Ishikawa (cell line): ENCODE measurements at regions not wholly inside any gene's neighbourhood (a gene's known extent, or its start where the extent isn't known, plus 50 kb on each side); places are given as distances from the start of the nearest gene placed in this dataset.

Experiments
- CEBPB ChIP-seq: IDR thresholded peaks from 2 replicates; pipeline ENCODE4 v1.6.1; 2012
- CREB1 ChIP-seq: IDR thresholded peaks from 2 replicates; pipeline ENCODE4 v1.6.1; 2012; ENCODE audit warnings: low read depth
- EGR1 ChIP-seq: IDR thresholded peaks from 2 replicates; pipeline ENCODE4 v1.6.1; 2012
- EP300 ChIP-seq: IDR thresholded peaks from 2 replicates; pipeline ENCODE4 v1.6.1; 2012; ENCODE audit warnings: borderline replicate concordance
- FOXM1 ChIP-seq: IDR thresholded peaks from 2 replicates; pipeline ENCODE4 v1.6.1; 2012; ENCODE audit warnings: low read depth, borderline replicate concordance
- NFIC ChIP-seq: IDR thresholded peaks from 2 replicates; pipeline ENCODE4 v1.6.1; 2012
- RAD21 ChIP-seq: IDR thresholded peaks from 2 replicates; pipeline ENCODE4 v1.6.1; 2012; ENCODE audit warnings: low read depth
- TAF1 ChIP-seq: IDR thresholded peaks from 2 replicates; pipeline ENCODE4 v1.6.1; 2012; ENCODE audit warnings: low read depth, mild to moderate bottlenecking
- TCF12 ChIP-seq: IDR thresholded peaks from 2 replicates; pipeline ENCODE4 v1.6.1; 2012; ENCODE audit warnings: low read depth
- TEAD4 ChIP-seq: IDR thresholded peaks from 2 replicates; pipeline ENCODE4 v1.6.1; 2012
- USF1 ChIP-seq: IDR thresholded peaks from 2 replicates; pipeline ENCODE4 v1.6.1; 2012
- YY1 ChIP-seq: IDR thresholded peaks from 2 replicates; pipeline ENCODE4 v1.6.1; 2012; ENCODE audit warnings: low read depth
- ZBTB7A ChIP-seq: IDR thresholded peaks from 2 replicates; pipeline ENCODE4 v1.6.1; 2012; ENCODE audit warnings: low read depth
- TF ChIP-seq, protein P1 (sequence below): IDR thresholded peaks from 2 replicates; pipeline ENCODE4 v1.6.1; 2012
- TF ChIP-seq, protein P2 (sequence below): IDR thresholded peaks from 2 replicates; pipeline ENCODE4 v1.6.1; 2012; ENCODE audit warnings: low read depth, mild to moderate bottlenecking

DNA sequence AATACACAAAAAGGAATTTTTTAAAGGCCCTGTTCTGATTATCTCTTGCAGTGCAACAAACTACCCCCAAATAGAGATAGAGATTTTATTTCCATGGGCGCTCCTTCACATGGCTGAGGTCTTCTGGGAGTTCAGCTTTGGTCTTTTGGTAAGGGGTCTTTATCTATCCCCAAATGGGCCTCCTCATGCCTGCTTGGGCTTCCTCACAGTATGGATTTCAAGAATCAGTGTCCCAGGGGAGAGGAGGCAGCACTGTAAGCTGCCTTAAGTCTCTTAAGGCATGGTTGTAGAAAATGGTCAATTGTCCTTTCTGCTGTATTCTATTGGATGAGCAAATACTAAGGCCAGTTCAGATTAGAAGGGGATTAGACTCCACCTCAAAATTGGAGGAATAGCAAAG, 966.2 kb downstream of the TYW1 start:
- TF ChIP-seq, protein P1, sequence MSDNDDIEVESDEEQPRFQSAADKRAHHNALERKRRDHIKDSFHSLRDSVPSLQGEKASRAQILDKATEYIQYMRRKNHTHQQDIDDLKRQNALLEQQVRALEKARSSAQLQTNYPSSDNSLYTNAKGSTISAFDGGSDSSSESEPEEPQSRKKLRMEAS = no peak
- TF ChIP-seq NFIC (no peak), USF1 (no peak), RAD21 (no peak), CREB1 (no peak), YY1 (no peak), CEBPB (no peak), TEAD4 (no peak), EP300 (no peak)

DNA sequence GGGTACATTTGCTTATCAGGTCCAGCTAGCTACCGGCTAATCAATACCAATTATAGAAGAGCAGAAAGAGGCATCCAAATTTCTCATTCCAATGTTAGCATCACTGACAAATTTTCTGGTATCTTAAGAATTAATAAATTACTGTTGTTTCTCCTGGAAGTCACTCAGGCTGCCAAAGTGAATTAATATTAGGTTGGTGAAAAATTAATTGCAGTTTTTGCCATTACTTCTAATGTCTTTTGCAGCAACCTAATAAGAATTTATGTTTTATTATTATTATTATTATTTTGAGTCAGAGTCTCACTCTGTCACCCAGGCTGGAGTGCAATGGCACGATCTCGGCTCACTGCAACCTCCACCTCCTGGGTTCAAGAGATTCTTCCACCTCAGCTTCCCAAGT, 979.9 kb downstream of the TYW1 start:
- no peak for TF ChIP-seq TAF1
- no peak for TF ChIP-seq CEBPB
- TF ChIP-seq ZBTB7A = no peak
- no peak for TF ChIP-seq CREB1
- TF ChIP-seq NFIC = no peak
- TF ChIP-seq EGR1 = no peak
- TF ChIP-seq FOXM1 = no peak
- TF ChIP-seq, protein P2, sequence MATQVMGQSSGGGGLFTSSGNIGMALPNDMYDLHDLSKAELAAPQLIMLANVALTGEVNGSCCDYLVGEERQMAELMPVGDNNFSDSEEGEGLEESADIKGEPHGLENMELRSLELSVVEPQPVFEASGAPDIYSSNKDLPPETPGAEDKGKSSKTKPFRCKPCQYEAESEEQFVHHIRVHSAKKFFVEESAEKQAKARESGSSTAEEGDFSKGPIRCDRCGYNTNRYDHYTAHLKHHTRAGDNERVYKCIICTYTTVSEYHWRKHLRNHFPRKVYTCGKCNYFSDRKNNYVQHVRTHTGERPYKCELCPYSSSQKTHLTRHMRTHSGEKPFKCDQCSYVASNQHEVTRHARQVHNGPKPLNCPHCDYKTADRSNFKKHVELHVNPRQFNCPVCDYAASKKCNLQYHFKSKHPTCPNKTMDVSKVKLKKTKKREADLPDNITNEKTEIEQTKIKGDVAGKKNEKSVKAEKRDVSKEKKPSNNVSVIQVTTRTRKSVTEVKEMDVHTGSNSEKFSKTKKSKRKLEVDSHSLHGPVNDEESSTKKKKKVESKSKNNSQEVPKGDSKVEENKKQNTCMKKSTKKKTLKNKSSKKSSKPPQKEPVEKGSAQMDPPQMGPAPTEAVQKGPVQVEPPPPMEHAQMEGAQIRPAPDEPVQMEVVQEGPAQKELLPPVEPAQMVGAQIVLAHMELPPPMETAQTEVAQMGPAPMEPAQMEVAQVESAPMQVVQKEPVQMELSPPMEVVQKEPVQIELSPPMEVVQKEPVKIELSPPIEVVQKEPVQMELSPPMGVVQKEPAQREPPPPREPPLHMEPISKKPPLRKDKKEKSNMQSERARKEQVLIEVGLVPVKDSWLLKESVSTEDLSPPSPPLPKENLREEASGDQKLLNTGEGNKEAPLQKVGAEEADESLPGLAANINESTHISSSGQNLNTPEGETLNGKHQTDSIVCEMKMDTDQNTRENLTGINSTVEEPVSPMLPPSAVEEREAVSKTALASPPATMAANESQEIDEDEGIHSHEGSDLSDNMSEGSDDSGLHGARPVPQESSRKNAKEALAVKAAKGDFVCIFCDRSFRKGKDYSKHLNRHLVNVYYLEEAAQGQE = no peak
- no peak for TF ChIP-seq EP300
- TF ChIP-seq TEAD4 = no peak
- no peak for TF ChIP-seq YY1

- no peak for TF ChIP-seq CREB1
- no peak for TF ChIP-seq CEBPB
- no peak for TF ChIP-seq FOXM1
- TF ChIP-seq, protein P1 = no peak
- no peak for TF ChIP-seq EP300
- TF ChIP-seq NFIC = no peak
- TF ChIP-seq YY1 = no peak
- no peak for TF ChIP-seq TAF1
- TF ChIP-seq TCF12 = no peak
Measured at GRCh38 chr7:67983486-67983885, 986.9 kb downstream of the TYW1 start.

- TF ChIP-seq, protein P1 = no peak
- TF ChIP-seq CEBPB = no peak
- no peak for TF ChIP-seq TAF1
- no peak for TF ChIP-seq TEAD4
- no peak for TF ChIP-seq FOXM1
- TF ChIP-seq EGR1 = no peak
- TF ChIP-seq, protein P2 = no peak
- no peak for TF ChIP-seq YY1
- TF ChIP-seq TCF12 = no peak
- TF ChIP-seq EP300 = no peak
- TF ChIP-seq RAD21 = no peak
- no peak for TF ChIP-seq USF1
- TF ChIP-seq CREB1 = no peak
- no peak for TF ChIP-seq ZBTB7A
- no peak for TF ChIP-seq NFIC
Measured at GRCh38 chr7:67984326-67984725, 987.7 kb downstream of the TYW1 start.

- TF ChIP-seq FOXM1 (no peak), EGR1 (no peak), CREB1 (no peak), TCF12 (no peak), ZBTB7A (no peak), USF1 (no peak), TAF1 (no peak), TEAD4 (no peak)
- TF ChIP-seq, protein P1 = no peak
Measured at GRCh38 chr7:67989142-67989541, 992.5 kb downstream of the TYW1 start.
